GM19467 (cell line): ENCODE measurements at regions not wholly inside any gene's neighbourhood (a gene's known extent, or its start where the extent isn't known, plus 50 kb on each side); places are given as distances from the start of the nearest gene placed in this dataset.

Experiments used
- ATAC-seq: cut with Tn5 transposase; IDR thresholded peaks from one replicate; pipeline ENCODE4 v1.9.1; 2021; ENCODE audit warnings: mild to moderate bottlenecking, moderate library complexity; ENCODE audit not compliant: unreplicated experiment

GRCh38 chr3:20353286-20353685 is 167.3 kb upstream of the SGO1 start:
- ATAC-seq = no peak

DNA sequence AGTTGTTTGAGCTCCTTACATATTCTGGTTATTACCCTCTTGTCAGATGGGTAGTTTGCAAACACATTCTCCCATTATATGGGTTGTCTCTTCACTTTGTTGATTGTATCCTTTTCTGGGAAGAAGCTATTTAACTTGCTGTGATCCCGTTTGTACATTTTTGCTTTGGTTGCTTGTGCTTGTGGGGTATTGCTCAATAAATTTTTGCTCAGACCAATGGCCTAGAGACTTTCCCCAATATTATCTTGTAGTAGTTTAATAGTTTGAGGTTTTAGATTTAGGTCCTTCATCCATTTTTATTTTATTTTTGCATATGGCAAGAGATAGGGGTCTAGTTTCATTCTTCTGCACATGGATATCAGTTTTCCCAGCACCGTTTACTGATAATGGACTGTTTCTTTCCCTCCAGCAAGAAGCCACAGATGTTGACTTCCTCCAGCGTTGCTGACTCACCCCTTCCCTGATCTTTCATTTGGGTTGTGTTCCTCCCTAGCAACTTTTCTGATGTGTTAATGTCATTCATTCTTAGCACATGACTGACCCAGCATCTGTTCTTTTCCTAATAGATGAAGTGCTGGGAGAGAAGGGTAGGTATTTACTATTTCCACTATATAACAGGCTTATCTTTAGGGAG is 166.7 kb upstream of the SGO1 start:
- no peak for ATAC-seq

GRCh38 chr3:20350449-20350848 is 164.4 kb upstream of the SGO1 start:
- ATAC-seq = no peak

- no peak for ATAC-seq
Measured at GRCh38 chr3:20346916-20347315, 160.9 kb upstream of the SGO1 start.

GRCh38 chr3:20346369-20346768 is 160.4 kb upstream of the SGO1 start:
- ATAC-seq = no peak

DNA sequence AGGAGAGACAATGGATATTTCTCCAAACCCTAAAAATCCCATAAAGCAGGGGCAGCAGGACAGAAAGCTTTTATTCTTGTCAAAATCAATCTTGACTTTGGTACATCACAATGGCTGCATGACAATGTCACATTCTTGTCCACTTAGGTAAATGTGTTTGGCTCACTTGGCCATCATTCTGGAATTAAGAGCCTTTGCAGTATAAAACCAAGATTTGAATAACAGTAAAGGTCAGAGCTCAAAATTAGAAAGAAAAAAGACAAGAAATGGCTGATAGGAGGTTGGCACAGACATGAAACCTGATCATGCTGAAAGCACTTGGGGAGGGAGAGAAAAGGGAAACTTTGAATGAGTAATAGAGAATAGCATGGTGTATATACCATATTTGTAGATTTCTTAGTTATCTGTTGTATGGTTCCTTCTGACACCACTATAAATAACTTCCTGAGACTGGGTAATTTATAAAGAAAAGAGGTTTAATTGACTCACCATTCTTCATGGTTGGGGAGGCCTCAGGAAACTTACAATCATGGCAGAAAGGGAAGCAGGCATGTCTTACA is 158.5 kb upstream of the SGO1 start:
- ATAC-seq = no peak

GRCh38 chr3:20343790-20344189 is 157.8 kb upstream of the SGO1 start:
- ATAC-seq = no peak

GRCh38 chr3:20340324-20340928 is 154.4 kb upstream of the SGO1 start:
- ATAC-seq = peak; percentile 88

DNA sequence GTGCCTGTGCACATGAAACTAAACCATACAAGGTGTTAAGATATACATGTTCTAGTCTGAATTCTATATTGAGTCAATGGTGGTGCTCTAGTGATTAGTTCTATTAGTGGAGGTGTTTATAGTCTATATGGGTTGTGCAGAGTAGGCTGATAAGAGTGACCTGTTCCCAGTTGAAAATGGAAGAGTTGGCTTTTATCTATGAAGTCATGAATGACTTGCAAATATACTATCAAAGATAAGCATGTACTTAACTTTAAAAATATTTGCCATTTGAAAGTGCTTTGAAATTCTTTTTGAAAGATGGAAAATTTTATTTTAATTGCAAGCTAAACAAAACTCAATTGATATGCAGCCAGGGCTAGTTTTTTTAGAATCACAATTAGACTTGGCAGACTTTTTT is 150.6 kb upstream of the SGO1 start:
- ATAC-seq = no peak

DNA sequence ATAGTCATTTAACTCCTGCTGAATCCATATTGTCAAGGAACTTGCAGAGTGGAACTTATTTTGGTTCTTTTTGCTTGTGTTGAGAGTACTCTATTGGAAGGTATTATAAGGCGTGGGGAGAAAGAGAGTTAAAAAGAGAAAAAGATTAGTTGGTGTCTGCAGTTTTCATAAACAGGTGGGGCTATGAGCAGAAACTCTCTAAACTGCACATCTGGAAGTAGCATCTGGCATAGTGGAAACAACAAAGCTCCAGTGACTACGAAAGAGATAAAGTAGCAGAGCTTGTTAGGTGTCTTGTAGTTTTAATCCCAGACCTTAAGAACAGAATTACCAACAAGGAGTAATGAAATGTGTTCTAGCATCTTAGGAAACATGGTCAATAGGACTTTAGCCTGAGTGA is 148.8 kb upstream of the SGO1 start:
- ATAC-seq = no peak

DNA sequence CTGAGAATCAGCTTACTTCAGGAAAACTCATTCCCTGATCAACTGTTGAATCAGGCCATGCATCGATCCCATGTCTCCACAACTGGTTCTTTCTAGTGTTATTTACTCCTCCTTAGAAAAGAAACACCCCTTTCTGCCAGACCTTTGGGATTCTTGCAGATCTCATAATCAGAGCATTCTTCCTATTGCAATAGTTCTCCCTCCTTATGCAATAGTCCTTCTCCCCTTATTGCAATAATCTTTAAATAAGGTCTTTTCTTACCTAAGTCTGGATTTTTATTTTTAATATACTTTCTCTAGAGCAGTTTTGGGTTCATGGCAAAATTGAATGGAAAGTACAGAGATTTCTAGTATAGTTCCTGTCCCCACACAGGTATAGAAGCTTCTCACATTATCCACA is 141.9 kb upstream of the SGO1 start:
- ATAC-seq = no peak

GRCh38 chr3:20326541-20326940 is 140.5 kb upstream of the SGO1 start:
- ATAC-seq = no peak

DNA sequence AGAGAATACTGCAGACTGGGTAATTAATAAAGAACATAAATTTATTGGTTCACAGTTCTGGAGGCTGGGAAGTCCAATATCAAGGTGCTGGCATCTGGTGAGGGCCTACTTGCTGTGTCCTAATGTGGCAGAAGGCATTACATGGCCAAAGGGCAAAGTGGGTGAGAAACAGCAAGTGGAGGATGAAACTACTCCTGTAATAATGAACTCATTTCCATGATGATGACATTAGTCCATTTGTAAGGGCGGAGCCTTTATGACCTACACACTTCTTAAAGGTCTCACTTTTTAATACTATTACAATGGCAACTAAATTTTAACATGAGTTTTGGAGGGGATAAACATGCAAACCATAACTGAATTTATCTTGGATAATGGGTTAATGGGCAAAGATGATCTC is 139.6 kb upstream of the SGO1 start:
- no peak for ATAC-seq

- peak; percentile 96 for ATAC-seq
Measured at GRCh38 chr3:20324664-20325478, 138.9 kb upstream of the SGO1 start.

DNA sequence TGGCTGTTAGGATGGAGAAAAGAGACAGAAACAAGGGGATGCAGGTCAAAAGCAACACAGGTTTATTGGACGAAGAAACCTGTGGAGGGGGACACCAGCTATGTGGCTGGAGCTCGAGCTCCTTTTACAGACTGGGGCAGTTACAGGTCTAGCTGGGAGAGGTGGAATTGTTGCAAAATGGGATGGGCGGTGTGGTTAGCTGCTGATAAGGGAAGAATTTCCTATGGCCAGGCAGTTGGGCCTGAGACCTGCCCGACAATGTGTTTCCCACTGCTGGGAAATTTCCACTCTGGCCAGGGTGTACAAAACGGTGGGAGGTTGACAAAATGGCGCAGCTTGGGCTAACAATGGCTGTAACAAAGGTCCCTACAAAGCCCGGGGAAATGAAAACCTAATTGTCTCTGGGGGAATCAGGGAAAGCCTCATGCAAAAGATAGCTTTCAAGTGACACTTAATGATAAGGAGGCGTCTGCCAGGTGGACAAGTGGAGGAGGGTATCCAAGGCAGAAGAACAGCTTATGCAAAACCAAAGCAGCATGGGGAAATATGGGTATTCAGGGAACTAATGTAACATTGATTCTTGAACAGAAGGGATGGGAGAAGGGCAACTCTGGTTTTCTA is 137.4 kb upstream of the SGO1 start:
- ATAC-seq = no peak

GRCh38 chr3:20322085-20322484 is 136.1 kb upstream of the SGO1 start:
- no peak for ATAC-seq

GRCh38 chr3:20321391-20322047 is 135.5 kb upstream of the SGO1 start:
- no peak for ATAC-seq

DNA sequence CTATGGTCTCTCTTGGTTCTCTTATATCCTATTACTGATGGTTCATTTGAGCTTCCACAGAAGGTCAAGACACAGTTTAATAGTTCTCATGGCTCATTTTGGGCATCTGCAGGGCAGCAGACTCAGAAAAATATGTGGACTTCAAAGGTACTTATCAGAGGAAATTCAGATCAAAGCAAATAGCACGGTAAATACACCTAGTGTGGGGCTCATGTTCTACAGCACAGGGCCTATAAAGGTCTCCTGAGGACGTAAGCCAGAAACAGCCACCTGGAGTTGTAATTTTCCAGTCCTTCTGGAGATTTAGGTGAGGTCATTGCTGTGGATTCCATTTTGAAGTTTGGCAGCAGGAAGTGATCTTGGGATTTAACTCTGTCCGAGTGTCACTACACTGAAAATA is 134.5 kb upstream of the SGO1 start:
- ATAC-seq = no peak

DNA sequence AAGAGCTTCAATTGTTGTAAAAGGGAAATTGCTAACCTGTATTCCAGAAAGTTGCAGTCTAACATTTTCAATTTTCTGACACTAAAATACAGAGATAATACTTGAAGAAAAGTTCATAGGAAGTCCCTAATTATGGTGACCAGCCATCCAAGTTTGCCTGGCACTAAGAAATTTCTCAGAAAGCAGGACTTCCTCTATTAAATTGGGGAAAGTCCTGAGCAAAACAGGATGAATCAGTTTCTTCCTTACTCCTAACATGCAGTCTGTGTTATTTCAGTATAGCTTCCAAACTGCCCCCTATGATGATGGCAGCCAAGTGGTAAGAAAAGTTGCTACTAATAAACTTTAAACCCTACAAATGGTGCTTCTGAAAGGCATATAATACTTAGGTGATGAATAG is 133.5 kb upstream of the SGO1 start:
- ATAC-seq = no peak

- ATAC-seq = no peak
Measured at GRCh38 chr3:20317616-20318015, 131.6 kb upstream of the SGO1 start.

DNA sequence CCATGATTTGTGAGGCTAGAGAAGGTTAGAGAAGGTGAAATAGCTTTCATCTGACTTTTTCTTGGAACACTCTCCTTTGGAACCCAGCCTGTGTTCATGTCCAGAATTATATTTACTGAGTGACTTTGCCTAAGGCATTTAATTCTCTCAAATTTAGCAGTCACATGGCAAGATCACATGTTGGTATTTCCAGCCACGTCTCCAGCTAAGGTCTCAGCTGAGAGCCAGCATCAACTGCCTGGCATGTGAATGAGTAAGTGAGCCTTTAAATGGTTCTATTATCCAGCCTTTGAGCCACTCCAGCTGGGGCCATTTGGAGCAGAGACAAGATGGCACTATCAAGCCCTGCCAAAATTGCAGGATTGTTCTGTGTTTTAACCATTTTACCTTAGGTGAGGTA is 130.2 kb upstream of the SGO1 start:
- no peak for ATAC-seq
